ENCODE measurements at regions not wholly inside any gene's neighbourhood (a gene's known extent, or its start where the extent isn't known, plus 50 kb on each side); places are given as distances from the start of the nearest gene placed in this dataset.

GRCh38 chr2:122239440-122239839 is 484.0 kb downstream of the TSN start:
- DNase-seq (ENCODE audit: low read depth): no peak
- TF ChIP-seq CTCF (IDR thresholded peaks at IDR 0.05; ENCODE audit: insufficient read depth, low read length, poor library complexity, severe bottlenecking): no peak
- Histone ChIP-seq H3K4me3 (ENCODE audit: low read depth, low read length) (no peak overlapping the region), H3K36me3 (ENCODE audit: control insufficient read depth, insufficient read depth, low read length) (no peaks in the 10 kb centered on the region), H3K27me3 (ENCODE audit: control insufficient read depth, insufficient read depth, low read length) (no peaks in the 10 kb centered on the region)

DNA sequence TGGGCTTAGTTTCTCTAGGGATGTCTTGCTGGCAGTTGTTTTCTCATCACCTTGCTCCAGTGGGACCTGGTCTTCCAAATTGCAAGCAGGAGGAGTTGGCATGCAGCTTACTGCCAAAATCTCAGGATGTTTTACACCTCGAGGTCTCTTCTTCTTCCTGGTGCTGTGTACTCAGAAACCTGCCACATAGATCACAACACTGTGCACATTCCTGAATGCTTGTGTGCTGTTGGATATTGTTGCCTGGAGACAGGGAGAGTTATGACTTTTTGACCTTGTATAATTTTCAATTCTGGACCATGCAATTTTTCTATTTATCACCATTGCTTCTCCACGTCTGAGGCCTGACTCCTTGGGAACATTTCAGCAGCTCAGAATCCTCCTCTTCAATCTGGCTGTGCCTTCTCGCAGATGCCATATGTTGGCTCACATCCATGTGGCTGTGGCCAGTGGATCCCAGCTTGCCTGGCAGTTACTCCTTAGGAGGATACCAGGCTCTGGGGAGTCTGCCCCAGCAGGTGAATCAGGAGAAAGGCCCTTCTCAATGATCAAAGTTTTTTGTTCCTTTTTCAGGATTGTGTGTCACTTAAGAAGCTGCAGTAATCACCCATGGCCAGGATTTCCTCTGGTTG is 489.3 kb downstream of the TSN start:
- DNase-seq (ENCODE audit: low read depth): no peak
- H3K36me3 ChIP-seq (ENCODE audit: control insufficient read depth, insufficient read depth, low read length): no peaks in the 10 kb centered on the region
- no peak overlapping the region for H3K4me3 ChIP-seq (ENCODE audit: low read depth, low read length)
- no peak for TF ChIP-seq CTCF (IDR thresholded peaks at IDR 0.05; ENCODE audit: insufficient read depth, low read length, poor library complexity, severe bottlenecking)
- H3K27me3 ChIP-seq (ENCODE audit: control insufficient read depth, insufficient read depth, low read length): no peaks in the 10 kb centered on the region

DNA sequence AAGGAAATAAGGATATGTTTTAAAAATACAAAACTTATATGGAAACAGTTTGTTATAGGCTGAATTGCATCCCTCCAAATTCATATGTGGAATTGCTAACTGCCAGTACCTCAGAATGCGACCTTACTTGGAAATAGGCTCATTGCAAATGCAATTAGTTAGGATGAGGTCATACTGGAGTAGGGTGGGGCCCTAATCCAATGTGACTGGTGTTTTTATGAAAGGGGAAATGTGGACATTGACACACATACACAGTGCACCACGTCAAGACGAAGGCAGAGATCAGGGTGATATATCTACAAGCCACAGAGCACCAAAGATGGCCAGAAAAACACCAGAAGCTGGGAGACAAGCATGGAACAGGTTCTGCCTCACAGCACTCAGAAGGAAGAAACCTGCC is 494.2 kb downstream of the TSN start:
- Histone ChIP-seq H3K4me3 (ENCODE audit: low read depth, low read length) (no peak overlapping the region), H3K36me3 (ENCODE audit: control insufficient read depth, insufficient read depth, low read length) (no peaks in the 10 kb centered on the region)

DNA sequence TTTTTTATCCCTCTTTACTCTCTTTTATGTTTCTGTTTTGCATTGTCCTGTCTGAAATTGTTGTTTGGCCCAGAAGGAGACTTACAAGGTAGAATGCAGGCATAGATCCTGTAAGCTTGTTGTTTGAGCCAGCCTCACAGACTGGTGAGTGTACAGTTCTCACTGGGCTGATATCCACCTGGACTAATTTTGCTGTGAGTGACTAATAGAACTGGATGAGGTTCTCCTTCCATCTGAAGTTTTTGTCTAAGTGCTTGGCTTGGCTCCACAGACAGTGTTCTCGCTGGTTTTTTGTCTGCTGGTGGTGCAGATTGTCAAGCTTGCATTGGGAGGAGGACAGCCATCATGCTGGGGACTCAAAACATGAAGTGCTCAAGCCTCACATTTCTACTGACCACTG is 495.7 kb downstream of the TSN start:
- no peak for TF ChIP-seq CTCF (IDR thresholded peaks at IDR 0.05; ENCODE audit: insufficient read depth, low read length, poor library complexity, severe bottlenecking)
- no peaks in the 10 kb centered on the region for H3K27me3 ChIP-seq (ENCODE audit: control insufficient read depth, insufficient read depth, low read length)
- H3K36me3 ChIP-seq (ENCODE audit: control insufficient read depth, insufficient read depth, low read length): no peaks in the 10 kb centered on the region
- no peak overlapping the region for H3K4me3 ChIP-seq (ENCODE audit: low read depth, low read length)
- DNase-seq (ENCODE audit: low read depth): no peak

More for the DNA sequence above, 494.2 kb downstream of the TSN start:
- H3K27me3 ChIP-seq (ENCODE audit: control insufficient read depth, insufficient read depth, low read length): no peaks in the 10 kb centered on the region
- DNase-seq (ENCODE audit: low read depth): no peak
- no peak for TF ChIP-seq CTCF (IDR thresholded peaks at IDR 0.05; ENCODE audit: insufficient read depth, low read length, poor library complexity, severe bottlenecking)

DNA sequence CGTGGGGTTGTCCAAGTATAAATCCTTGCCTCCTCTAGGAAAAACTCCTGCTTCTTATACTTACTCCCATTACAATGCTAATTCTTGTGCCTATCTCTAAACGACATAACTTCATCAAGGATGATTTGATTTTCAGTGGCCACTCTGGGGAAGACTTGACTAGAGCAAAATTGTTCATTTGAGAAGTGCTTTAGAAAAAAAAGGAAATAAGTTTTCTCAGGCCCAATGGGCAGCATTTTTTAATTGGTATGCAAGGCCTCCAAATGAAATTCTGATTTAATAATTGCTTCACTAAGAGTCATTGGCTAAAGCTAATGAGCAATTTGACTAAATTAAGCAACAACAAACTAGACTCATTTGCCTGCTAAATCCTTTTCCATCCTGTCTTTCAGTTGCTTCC is 496.1 kb downstream of the TSN start:
- DNase-seq (ENCODE audit: low read depth): no peak
- H3K27me3 ChIP-seq (ENCODE audit: control insufficient read depth, insufficient read depth, low read length): no peaks in the 10 kb centered on the region
- TF ChIP-seq CTCF (IDR thresholded peaks at IDR 0.05; ENCODE audit: insufficient read depth, low read length, poor library complexity, severe bottlenecking): no peak

DNA sequence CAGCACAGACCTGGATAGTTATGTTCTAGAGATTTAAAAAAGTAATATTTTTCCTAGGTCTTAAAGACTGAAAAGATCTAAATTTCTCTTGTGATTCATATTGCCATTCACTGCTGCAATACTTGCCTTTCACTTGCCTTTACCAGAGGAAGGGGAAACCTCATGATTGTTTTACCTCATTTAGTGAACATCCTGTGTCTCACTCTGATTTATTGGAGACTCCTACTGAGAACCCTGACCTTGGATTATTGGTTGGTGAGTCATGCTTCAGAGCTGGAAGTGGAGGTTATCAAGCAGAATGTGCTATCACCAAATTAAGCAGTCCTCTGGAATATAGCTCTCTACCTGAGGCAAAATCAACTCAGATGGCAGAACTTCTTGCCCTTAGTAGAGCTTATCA is 500.5 kb downstream of the TSN start:
- Histone ChIP-seq H3K36me3 (ENCODE audit: control insufficient read depth, insufficient read depth, low read length) (no peaks in the 10 kb centered on the region), H3K4me3 (ENCODE audit: low read depth, low read length) (no peak overlapping the region), H3K27me3 (ENCODE audit: control insufficient read depth, insufficient read depth, low read length) (no peaks in the 10 kb centered on the region)
- no peak for TF ChIP-seq CTCF (IDR thresholded peaks at IDR 0.05; ENCODE audit: insufficient read depth, low read length, poor library complexity, severe bottlenecking)
- DNase-seq (ENCODE audit: low read depth): peak; percentile 42

More for the DNA sequence above, 496.1 kb downstream of the TSN start:
- no peaks in the 10 kb centered on the region for H3K36me3 ChIP-seq (ENCODE audit: control insufficient read depth, insufficient read depth, low read length)
- H3K4me3 ChIP-seq (ENCODE audit: low read depth, low read length): no peak overlapping the region
